ENCODE measurements at regions not wholly inside any gene's neighbourhood (a gene's known extent, or its start where the extent isn't known, plus 50 kb on each side); places are given as distances from the start of the nearest gene placed in this dataset.

DNA sequence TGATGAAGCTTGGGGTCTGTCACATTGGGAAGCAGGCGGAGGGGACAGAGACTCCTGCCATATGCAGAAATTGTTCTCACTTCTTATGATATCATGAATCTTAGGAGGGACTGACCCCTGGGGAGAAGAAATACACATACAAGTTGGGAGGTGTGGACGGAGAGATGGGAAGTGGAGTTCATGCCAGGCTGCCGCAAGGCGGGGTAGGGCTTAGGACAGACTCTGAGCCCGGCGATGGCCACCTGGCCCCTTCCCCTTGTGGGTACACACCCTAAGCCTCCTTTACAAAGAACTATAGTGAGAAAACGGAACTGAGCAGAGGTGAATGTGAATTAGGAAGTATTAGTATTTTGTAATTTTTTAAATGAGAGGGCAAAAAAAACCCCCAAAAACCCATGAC, 177.0 kb upstream of the IRS2 start:
- no peak for DNase-seq (ENCODE audit: low read depth)
- TF ChIP-seq, protein P1, sequence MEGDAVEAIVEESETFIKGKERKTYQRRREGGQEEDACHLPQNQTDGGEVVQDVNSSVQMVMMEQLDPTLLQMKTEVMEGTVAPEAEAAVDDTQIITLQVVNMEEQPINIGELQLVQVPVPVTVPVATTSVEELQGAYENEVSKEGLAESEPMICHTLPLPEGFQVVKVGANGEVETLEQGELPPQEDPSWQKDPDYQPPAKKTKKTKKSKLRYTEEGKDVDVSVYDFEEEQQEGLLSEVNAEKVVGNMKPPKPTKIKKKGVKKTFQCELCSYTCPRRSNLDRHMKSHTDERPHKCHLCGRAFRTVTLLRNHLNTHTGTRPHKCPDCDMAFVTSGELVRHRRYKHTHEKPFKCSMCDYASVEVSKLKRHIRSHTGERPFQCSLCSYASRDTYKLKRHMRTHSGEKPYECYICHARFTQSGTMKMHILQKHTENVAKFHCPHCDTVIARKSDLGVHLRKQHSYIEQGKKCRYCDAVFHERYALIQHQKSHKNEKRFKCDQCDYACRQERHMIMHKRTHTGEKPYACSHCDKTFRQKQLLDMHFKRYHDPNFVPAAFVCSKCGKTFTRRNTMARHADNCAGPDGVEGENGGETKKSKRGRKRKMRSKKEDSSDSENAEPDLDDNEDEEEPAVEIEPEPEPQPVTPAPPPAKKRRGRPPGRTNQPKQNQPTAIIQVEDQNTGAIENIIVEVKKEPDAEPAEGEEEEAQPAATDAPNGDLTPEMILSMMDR (conservative IDR thresholded peaks at IDR 0.05; ENCODE audit: control insufficient read depth, insufficient read depth, low read depth, low read length), result no peak
- no peak overlapping the region for H3K4me3 ChIP-seq (ENCODE audit: control insufficient read depth, low read depth, low read length)

GRCh38 chr13:109959903-109960302, 173.5 kb upstream of the IRS2 start:
- no peak overlapping the region for H3K4me3 ChIP-seq (ENCODE audit: control insufficient read depth, low read depth, low read length)
- no peak for DNase-seq (ENCODE audit: low read depth)
- TF ChIP-seq, protein P1 (conservative IDR thresholded peaks at IDR 0.05; ENCODE audit: control insufficient read depth, insufficient read depth, low read depth, low read length), result no peak

GRCh38 chr13:109957875-109958274, 171.5 kb upstream of the IRS2 start:
- no peak for DNase-seq (ENCODE audit: low read depth)
- H3K4me3 ChIP-seq (ENCODE audit: control insufficient read depth, low read depth, low read length), result no peak overlapping the region
- TF ChIP-seq, protein P1 (conservative IDR thresholded peaks at IDR 0.05; ENCODE audit: control insufficient read depth, insufficient read depth, low read depth, low read length), result no peak

GRCh38 chr13:109955598-109955997, 169.2 kb upstream of the IRS2 start:
- no peak overlapping the region for H3K4me3 ChIP-seq (ENCODE audit: control insufficient read depth, low read depth, low read length)
- TF ChIP-seq, protein P1 (conservative IDR thresholded peaks at IDR 0.05; ENCODE audit: control insufficient read depth, insufficient read depth, low read depth, low read length), result no peak
- peak; percentile 28 for DNase-seq (ENCODE audit: low read depth)

- DNase-seq (ENCODE audit: low read depth), result no peak
- TF ChIP-seq, protein P1 (conservative IDR thresholded peaks at IDR 0.05; ENCODE audit: control insufficient read depth, insufficient read depth, low read depth, low read length), result no peak
- H3K4me3 ChIP-seq (ENCODE audit: control insufficient read depth, low read depth, low read length), result no peak overlapping the region
These were observed 168.1 kb upstream of the IRS2 start for GRCh38 chr13:109954441-109954840.

DNA sequence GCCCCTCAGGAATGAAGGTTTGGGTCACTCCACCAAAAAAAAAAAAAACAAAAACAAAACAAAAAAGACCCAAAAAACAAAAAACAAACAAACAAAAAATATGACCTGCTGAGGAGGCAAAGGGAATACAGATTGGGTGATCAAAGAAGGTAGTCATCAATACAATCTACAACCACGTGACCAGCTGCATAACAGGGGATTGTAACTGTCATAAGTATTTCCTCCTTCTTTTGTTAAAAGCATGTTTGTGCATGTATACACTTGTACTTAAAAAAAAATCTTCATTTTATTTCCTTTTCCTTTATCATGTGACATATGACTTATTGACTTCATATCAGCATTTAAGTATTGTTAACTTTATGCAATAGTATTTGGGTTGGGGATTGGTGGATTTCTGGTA, 165.1 kb upstream of the IRS2 start:
- TF ChIP-seq, protein P1 (conservative IDR thresholded peaks at IDR 0.05; ENCODE audit: control insufficient read depth, insufficient read depth, low read depth, low read length), result no peak
- no peak overlapping the region for H3K4me3 ChIP-seq (ENCODE audit: control insufficient read depth, low read depth, low read length)
- no peak for DNase-seq (ENCODE audit: low read depth)

DNA sequence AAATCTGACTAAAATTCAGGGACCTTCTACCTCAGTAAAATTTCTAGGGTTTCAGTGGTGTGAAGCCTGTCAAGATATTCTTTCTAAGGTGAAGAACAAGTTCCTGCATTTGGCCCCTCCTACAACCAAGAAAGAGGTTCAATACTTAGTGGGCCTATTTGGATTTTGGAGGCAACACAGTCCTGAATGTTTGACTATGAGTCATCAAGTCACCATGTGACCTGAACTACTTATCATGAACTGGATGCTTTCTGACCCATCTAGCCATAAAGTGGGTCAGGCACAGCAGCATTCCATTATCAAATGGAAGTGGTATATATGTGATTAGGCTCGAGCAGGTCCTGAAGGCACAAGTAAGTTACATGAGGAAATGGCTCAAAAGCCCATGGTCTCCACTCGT, 163.0 kb upstream of the IRS2 start:
- DNase-seq (ENCODE audit: low read depth), result peak; percentile 23
- no peak overlapping the region for H3K4me3 ChIP-seq (ENCODE audit: control insufficient read depth, low read depth, low read length)
- TF ChIP-seq, protein P1 (conservative IDR thresholded peaks at IDR 0.05; ENCODE audit: control insufficient read depth, insufficient read depth, low read depth, low read length), result no peak

Data from fibroblast of mammary gland (primary cell).